HG03095 (cell line): ENCODE measurements at regions not wholly inside any gene's neighbourhood (a gene's known extent, or its start where the extent isn't known, plus 50 kb on each side); places are given as distances from the start of the nearest gene placed in this dataset.
"Not testable (repeated sequence)": the region's sequence is repeated elsewhere in the genome, so short reads cannot be mapped to it uniquely, and the experiment has no call there.

Experiments
- ATAC-seq: cut with Tn5 transposase; IDR thresholded peaks from one replicate; pipeline ENCODE4 v1.9.1; 2021; ENCODE audit warnings: moderate library complexity; ENCODE audit not compliant: unreplicated experiment

- ATAC-seq = no peak
These were observed 647.0 kb upstream of the AADAT start for GRCh38 chr4:170736710-170737109.

GRCh38 chr4:170729897-170730296 is 640.1 kb upstream of the AADAT start:
- no peak for ATAC-seq

GRCh38 chr4:170729236-170729635 is 639.5 kb upstream of the AADAT start:
- ATAC-seq = no peak

GRCh38 chr4:170724191-170724590 is 634.4 kb upstream of the AADAT start:
- ATAC-seq = no peak

GRCh38 chr4:170723171-170723570 is 633.4 kb upstream of the AADAT start:
- no peak for ATAC-seq

- ATAC-seq = no peak
These were observed 632.1 kb upstream of the AADAT start for GRCh38 chr4:170721812-170722373.

GRCh38 chr4:170716868-170717267 is 627.1 kb upstream of the AADAT start:
- no peak for ATAC-seq

- no peak for ATAC-seq
These were observed 616.2 kb upstream of the AADAT start for GRCh38 chr4:170705907-170706306.

- ATAC-seq = no peak
These were observed 610.3 kb upstream of the AADAT start for GRCh38 chr4:170700064-170700463.

GRCh38 chr4:170698334-170698733 is 608.6 kb upstream of the AADAT start:
- ATAC-seq = peak; percentile 65

- peak; percentile 47 for ATAC-seq
These were observed 608.1 kb upstream of the AADAT start for GRCh38 chr4:170697845-170698244.

GRCh38 chr4:170697045-170697444 is 607.3 kb upstream of the AADAT start:
- no peak for ATAC-seq

- ATAC-seq = no peak
These were observed 601.4 kb upstream of the AADAT start for GRCh38 chr4:170691168-170691567.

GRCh38 chr4:170687751-170688150 is 598.0 kb upstream of the AADAT start:
- ATAC-seq = no peak

- ATAC-seq = not testable (repeated sequence)
These were observed 595.9 kb upstream of the AADAT start for GRCh38 chr4:170685701-170686100.

- no peak for ATAC-seq
These were observed 593.0 kb upstream of the AADAT start for GRCh38 chr4:170682558-170683294.

GRCh38 chr4:170682087-170682486 is 592.3 kb upstream of the AADAT start:
- not testable (repeated sequence) for ATAC-seq

GRCh38 chr4:170675568-170676262 is 586.0 kb upstream of the AADAT start:
- no peak for ATAC-seq

GRCh38 chr4:170674176-170674575 is 584.4 kb upstream of the AADAT start:
- no peak for ATAC-seq

GRCh38 chr4:170672381-170672965 is 582.7 kb upstream of the AADAT start:
- ATAC-seq = no peak

GRCh38 chr4:170671171-170671570 is 581.4 kb upstream of the AADAT start:
- no peak for ATAC-seq

GRCh38 chr4:170667814-170668213 is 578.1 kb upstream of the AADAT start:
- ATAC-seq = no peak
